Body of pancreas (tissue), 4 donors: ENCODE measurements at regions not wholly inside any gene's neighbourhood (a gene's known extent, or its start where the extent isn't known, plus 50 kb on each side); places are given as distances from the start of the nearest gene placed in this dataset.

ENCODE experiments used
- ATAC-seq: fragments of 150-250 bp; one replicate; pipeline ENCODE4 v1.9.1; 2016
- DNase-seq, 4 donors: peaks; one replicate each; pipeline ENCODE4 v3.0.0-alpha.2; 2019
- H3K27ac ChIP-seq, 4 donors: fragments of 200-600 bp; sonication (generic); 1 replicate in 3 of 4; 2 replicates in 1 of 4; pipeline versions ENCODE4 v1.5.1 to v1.6.1; 2016 to 2019; ENCODE audit warnings: mild to moderate bottlenecking in 1 of 4, mixed read lengths in 1 of 4, moderate library complexity in 1 of 4
- H3K27me3 ChIP-seq, 2 donors: fragments of 200-600 bp; sonication (generic); one replicate each; pipeline ENCODE4 v1.6.0; 2016; ENCODE audit warnings: mild to moderate bottlenecking in 1 of 2
- H3K36me3 ChIP-seq, 2 donors: fragments of 200-600 bp; sonication (generic); replicated peaks in 1 of 2; 2 replicates each; pipeline ENCODE4 v1.5.1; 2016; ENCODE audit warnings: low read depth in 2 of 2; ENCODE audit not compliant: insufficient read depth in 1 of 2
- H3K4me1 ChIP-seq: fragments of 200-600 bp; sonication (generic); one replicate; pipeline ENCODE4 v1.6.0; 2016
- H3K4me3 ChIP-seq, 2 donors: fragments of 200-600 bp; sonication (generic); 1 replicate in 1 of 2; 2 replicates in 1 of 2; pipeline ENCODE4 v1.5.1; 2016 to 2019
- H3K9me3 ChIP-seq, 3 donors: fragments of 200-600 bp; sonication (generic); 1 replicate in 2 of 3; 2 replicates in 1 of 3; pipeline ENCODE4 v1.5.1; 2016
- POLR2A ChIP-seq, 3 donors: fragments of 450-650 bp; IDR thresholded peaks; one replicate each; pipeline ENCODE4 v1.6.1; 2016; ENCODE audit warnings: antibody characterized with exemption in 3 of 3, mild to moderate bottlenecking in 2 of 3
- WGBS, 2 donors: methylation state at CpG; one replicate each; pipeline ENCODE4 v1.1.5; 2017; 5-methylcytosine and 5-hydroxymethylcytosine counted together
- intact Hi-C: fragments of 100-400 bp; cut with DNase I; formaldehyde crosslinking; loops from one replicate; pipeline ENCODE4 v1.15.1; 2023
- TF ChIP-seq, protein P1 (sequence below), 7 experiments: fragments of 450-650 bp in 4 of 7; fragments of 200-600 bp in 3 of 7; sonication (generic) in 3 of 7; IDR thresholded peaks; one replicate each; pipeline ENCODE4 v1.5.1; 2016 to 2019; ENCODE audit warnings: antibody characterized with exemption in 7 of 7

DNA sequence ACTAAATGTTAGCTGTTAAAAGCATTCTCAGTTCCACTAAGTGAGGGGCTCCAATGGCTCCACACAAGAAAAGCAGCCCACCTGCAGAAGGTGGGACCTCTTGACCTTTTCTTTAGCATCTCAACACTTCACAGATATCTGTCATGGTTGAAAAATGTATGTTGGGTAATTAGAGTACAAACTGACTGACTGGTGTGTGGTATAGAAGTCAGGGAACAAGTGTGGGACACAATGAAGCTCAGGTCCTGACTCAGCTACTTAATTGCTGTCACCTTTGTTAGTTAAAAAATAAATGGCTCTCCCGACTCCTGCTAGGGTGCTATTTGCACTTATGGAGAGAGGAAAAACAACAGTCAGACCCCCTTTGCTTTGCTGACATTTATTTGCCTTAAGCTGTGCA, 299.0 kb downstream of the TTC6 start:
- H3K4me1 ChIP-seq = no peaks in the 10 kb centered on the region
- 25 to 38% methylated on average over 1 of the region's 1 CpG for WGBS, 2 donors
- no peaks in the 10 kb centered on the region for H3K9me3 ChIP-seq
- no peak overlapping the region for H3K27ac ChIP-seq
- no peak for TF ChIP-seq POLR2A (IDR thresholded peaks at IDR 0.05)
- TF ChIP-seq, protein P1, sequence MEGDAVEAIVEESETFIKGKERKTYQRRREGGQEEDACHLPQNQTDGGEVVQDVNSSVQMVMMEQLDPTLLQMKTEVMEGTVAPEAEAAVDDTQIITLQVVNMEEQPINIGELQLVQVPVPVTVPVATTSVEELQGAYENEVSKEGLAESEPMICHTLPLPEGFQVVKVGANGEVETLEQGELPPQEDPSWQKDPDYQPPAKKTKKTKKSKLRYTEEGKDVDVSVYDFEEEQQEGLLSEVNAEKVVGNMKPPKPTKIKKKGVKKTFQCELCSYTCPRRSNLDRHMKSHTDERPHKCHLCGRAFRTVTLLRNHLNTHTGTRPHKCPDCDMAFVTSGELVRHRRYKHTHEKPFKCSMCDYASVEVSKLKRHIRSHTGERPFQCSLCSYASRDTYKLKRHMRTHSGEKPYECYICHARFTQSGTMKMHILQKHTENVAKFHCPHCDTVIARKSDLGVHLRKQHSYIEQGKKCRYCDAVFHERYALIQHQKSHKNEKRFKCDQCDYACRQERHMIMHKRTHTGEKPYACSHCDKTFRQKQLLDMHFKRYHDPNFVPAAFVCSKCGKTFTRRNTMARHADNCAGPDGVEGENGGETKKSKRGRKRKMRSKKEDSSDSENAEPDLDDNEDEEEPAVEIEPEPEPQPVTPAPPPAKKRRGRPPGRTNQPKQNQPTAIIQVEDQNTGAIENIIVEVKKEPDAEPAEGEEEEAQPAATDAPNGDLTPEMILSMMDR (IDR thresholded peaks at IDR 0.05) = no peak
- no peak for ATAC-seq
- H3K4me3 ChIP-seq = no peak overlapping the region
- no peaks in the 10 kb centered on the region for H3K36me3 ChIP-seq
- intact Hi-C loops = no loop called here
- no peaks in the 10 kb centered on the region for H3K27me3 ChIP-seq
- DNase-seq = no peak

DNA sequence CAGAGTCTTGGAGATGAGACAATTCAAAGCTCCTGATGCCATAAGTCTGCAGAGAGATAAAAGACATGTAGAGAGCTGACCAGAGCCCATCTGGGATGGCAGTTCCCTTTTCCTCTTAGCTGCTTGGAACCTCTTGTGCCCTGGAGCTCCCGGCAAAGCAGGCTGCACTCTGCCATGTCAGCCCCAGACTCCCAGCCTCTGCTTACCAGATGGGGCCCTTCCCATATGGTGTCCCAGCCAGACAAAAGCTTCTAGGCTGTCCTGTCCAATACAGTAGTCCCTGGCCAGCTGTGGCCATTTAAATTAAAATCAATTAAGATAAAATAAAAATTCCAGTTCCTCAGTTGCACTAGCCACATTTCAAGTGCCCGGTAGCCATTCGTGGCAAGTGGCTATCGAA, 303.9 kb downstream of the TTC6 start:
- Histone ChIP-seq H3K9me3 (no peaks in the 10 kb centered on the region), H3K4me1 (peaks cover 7% of the 10 kb centered on the region), H3K27ac (no peak overlapping the region), H3K4me3 (no peak overlapping the region), H3K27me3 (no peaks in the 10 kb centered on the region), H3K36me3 (no peaks in the 10 kb centered on the region)
- DNase-seq (no peak), ATAC-seq (no peak)
- intact Hi-C loops = no loop called here
- TF ChIP-seq POLR2A (IDR thresholded peaks at IDR 0.05) = no peak
- TF ChIP-seq, protein P1 (IDR thresholded peaks at IDR 0.05) = no peak
- WGBS, 2 donors = 73 to 78% methylated on average over 4 of the region's 4 CpGs

DNA sequence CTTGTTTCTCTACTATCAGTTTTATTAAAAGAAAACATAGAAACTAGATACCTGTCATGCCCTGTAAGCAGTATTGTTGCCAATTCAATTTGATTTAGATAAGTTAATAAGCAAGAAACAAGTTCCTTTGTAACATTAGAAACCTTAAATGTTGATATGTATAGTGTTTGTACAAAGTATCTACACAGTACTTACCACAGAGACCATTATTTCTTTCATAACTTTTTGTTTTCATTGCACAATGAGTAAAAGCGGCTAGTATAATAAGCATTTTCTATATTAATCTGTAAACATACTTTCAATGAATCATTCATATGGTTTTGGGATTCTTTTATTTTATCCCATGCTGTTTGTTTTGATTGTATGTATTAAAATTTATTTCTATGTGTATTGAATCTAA, 305.1 kb downstream of the TTC6 start:
- no peak overlapping the region for H3K4me3 ChIP-seq
- no peak for ATAC-seq

DNA sequence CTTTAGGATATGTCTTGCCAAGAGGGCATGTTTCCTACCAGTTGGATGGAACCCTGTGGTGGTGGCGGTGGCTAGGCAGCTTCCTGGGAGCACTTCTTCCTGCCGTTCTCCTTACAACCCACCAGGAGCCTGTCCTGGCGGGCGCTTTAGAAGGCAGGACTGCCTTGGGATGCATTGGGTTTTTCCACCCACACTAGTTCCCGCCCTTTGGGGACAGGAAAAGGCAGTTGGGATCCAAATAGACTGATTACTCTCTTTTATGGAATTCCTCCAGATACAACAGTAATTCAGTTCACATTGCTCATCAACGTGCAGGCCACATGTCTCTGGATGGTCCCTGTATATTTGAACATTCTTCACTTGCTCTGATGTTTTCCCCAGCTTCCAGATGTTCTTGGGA, 305.7 kb upstream of the SSTR1 start:
- no peak overlapping the region for H3K27ac ChIP-seq
- H3K4me1 ChIP-seq = peaks cover 7% of the 10 kb centered on the region
- peak; percentile 38 for ATAC-seq
- no peaks in the 10 kb centered on the region for H3K36me3 ChIP-seq
- peak in 2 of 4 donors; percentile 8 to 11 for DNase-seq
- TF ChIP-seq, protein P1 (IDR thresholded peaks at IDR 0.05) = no peak
- TF ChIP-seq POLR2A (IDR thresholded peaks at IDR 0.05) = no peak
- no peaks in the 10 kb centered on the region for H3K9me3 ChIP-seq
- H3K4me3 ChIP-seq = no peak overlapping the region
- intact Hi-C loops = loop anchor here (10.0 kb wide), 1 partner anchor 303 kb away; the partner anchor contains the start of gene SSTR1
- H3K27me3 ChIP-seq = no peaks in the 10 kb centered on the region
- 50 to 57% methylated on average over 6 of the region's 6 CpGs for WGBS, 2 donors

More for the DNA sequence above, 305.1 kb downstream of the TTC6 start:
- intact Hi-C loops = loop anchor here (10.0 kb wide), 1 partner anchor 304 kb away; the partner anchor contains the start of gene SSTR1
- H3K9me3 ChIP-seq = no peaks in the 10 kb centered on the region
- no peaks in the 10 kb centered on the region for H3K36me3 ChIP-seq
- H3K4me1 ChIP-seq = peaks cover 7% of the 10 kb centered on the region
- WGBS, 2 donors = 64 to 72% methylated on average over 1 of the region's 1 CpG
- TF ChIP-seq, protein P1 (IDR thresholded peaks at IDR 0.05) = no peak
- no peak for TF ChIP-seq POLR2A (IDR thresholded peaks at IDR 0.05)
- H3K27ac ChIP-seq = no peak overlapping the region
- no peaks in the 10 kb centered on the region for H3K27me3 ChIP-seq
- DNase-seq = no peak
